Right renal pelvis (tissue), 4 donors: ENCODE measurements at regions not wholly inside any gene's neighbourhood (a gene's known extent, or its start where the extent isn't known, plus 50 kb on each side); places are given as distances from the start of the nearest gene placed in this dataset.

Experiments
- DNase-seq, 4 donors: peaks; one replicate each; pipeline ENCODE4 v3.0.0-alpha.2; 2013; ENCODE audit warnings: low read depth in 4 of 4, low spot score in 3 of 4, missing footprints in 1 of 4

DNA sequence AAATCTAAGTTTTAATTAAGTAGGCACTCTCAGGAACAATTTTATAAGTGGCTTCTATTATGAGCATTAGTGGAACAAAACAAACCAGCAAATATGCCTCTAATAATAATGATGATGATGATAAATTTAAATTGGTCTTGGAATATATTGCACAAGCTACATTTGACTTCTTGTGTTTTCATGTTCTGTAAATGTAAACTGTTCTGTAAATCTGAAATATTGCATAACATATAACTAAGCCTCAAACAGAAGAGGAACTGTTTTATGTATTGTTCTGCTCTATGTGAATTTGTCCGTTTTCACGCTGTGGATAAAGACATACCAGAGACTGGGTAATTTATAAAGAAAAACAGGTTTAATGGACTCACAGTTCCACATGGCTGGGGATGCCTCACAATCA lies 625.2 kb upstream of the CELF2 start:
- DNase-seq = no peak

DNA sequence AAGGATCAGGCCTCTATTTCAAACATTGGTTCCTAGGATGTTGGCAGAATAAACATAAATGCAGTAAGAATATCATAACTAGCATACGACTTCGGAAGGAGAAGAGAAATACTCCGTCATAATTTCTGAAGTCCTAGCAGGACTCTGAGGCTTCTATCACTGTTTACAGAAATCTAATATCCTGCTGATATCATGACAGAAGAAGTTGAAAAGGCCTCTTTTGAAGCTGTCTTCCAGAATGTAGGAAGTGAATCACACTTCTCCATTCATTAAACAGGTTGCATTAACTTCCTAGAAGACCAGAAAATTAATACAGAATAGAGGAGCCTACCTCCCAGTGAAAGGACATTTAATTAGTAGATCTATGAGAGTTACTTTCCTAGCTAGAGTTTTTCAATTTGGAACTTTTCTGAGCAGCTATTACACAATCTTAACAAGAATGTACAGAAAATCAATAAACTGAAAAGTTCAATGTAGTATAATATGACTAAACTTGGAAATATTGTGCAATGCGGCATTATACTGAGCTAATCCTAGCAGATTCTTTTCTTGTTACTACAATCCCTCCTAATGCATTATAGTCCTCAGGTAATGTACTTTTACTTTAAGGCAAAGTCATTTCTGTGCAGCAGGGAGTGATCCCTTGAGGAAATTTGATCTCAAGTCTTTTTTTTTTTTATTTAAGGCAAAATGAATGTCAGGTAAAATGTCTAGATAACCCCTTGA lies 622.6 kb upstream of the CELF2 start:
- DNase-seq = no peak

DNA sequence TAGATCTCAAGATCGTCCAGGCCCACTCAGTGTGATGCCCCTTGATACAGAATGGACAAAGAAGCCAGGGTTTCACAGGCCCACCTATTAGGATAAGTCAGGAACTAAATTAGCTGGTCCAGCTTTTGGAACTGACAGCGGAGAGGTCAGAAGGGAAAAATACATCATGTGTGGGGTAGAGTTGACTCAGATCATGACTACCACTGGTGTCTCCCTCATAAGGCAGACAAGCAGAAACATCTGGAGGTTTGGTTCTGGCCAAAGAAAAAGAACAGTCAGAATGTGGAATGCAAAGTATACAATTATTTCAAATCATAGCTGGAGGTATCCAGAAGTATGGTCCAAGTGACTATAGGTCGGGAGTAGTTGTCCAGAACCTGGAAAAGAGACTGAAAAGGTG lies 621.1 kb upstream of the CELF2 start:
- DNase-seq = no peak

DNA sequence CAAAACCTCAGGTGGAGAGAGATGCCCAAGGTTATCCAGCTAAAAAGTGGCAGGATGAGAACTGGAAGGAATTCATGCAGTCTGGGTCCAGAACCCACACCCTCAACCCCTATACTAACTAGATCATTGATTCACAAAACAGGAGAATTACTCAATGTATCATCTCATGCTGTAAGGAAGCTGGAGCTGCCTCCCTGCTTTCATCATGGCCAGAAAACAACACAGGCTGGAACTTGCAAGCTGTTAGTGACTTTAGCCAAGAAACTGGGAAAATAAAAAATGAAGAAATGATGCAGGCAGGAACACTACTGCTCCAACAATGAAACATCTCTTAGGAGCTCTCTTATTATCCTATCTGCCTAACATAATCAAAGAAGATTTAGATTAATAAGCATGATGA lies 619.8 kb upstream of the CELF2 start:
- no peak for DNase-seq

DNA sequence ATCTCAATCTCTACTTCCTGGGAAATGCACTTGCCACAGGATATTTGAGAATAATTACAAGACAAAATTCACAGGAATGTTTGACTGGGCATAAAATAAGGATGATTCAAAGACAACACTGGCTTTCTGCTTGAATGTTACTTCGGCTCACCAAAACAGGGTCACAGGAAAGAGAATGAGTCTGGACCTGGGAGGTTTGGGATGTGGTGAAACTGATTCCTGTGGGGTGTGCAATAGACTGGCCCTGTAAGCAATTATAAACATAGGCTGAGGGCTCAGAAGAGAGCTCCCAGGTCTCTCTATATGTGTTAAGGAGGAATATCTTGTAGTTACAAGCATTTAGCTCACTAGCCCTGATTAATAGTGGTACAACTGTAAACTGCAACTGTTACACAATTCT lies 613.9 kb upstream of the CELF2 start:
- DNase-seq = no peak

DNA sequence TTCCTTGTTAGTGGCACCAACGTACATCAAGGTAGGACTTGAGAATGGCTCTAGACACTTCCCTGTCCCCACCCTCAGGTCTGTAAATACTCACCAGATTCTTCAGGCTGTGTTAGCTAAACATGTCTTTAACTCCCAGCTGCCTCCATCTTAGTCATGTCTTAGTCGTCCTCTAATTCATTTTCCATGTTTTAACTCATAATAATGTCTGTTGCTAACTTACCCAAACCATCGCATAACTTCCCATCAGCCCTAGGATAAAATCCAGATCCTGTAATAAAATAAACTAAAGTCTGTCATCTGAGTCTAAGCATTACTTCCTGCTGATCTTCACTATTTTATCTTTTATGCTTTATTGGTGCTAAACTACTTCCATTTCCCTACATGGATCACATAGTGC lies 600.0 kb upstream of the CELF2 start:
- DNase-seq = no peak

DNA sequence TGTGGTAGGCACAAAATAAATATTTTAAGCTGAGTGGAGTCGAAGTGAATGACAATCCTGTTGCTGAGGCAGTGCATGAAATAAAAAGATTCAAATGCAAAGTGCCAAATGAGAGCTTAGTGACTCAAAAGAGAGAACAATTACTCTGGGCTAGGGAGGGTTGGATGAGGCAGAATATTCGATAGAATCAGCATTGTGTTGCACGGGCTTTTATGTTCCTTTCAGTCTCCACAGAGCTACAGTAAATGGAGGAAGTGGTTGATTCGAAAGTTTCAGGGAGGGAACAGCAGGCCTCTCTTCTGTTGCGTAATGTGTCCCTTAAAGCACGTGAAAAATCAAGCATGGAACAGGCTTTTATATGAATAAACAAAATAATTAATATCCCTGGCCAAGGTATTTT lies 599.3 kb upstream of the CELF2 start:
- no peak for DNase-seq

DNA sequence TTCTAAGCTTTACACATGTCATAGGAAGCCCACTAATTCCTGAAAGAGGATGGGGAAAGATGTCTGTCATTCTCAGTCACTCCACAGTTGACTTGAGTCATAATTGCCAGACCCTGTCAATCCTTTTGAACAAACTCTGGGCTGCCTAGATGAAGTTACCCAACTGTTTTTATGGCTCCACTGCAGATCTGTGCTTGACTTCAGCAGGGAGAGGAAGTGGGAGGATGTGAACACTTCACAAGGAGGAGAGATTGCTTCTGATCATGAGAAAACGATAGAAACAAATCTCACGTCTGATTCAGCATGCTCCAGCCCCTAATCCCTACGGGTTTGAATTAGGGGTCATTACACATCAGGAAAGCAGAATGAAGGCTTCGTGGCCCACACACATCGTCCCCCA lies 596.6 kb upstream of the CELF2 start:
- no peak for DNase-seq

DNA sequence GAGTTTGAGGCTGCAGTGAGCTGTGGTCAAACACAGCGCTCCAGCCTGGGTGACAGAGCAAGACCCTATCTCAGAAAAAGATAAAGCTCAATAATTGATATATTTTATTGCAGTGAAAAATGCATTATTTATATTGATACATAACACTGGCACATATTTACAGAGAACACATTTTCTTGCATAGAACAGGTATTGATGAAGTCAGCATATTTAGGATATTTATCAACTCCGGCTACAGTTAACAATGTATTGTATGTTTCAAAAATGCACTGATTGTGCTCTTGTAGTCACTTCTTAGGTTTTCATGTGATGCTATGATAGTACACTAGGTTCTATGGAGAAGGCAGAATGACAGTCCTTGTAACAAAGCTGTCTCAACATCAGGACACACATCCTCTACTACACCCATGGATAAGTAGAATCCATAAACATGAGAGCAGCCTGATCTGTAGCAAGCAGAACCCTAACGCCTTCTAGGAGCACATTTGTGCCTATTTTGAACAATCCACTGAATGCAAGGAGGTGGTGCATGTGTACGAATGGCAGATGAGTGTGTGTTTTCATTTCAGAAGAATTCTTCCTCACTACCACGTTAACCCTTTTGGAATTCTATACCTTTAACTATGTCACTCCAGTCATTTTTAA lies 586.1 kb upstream of the CELF2 start:
- no peak for DNase-seq

DNA sequence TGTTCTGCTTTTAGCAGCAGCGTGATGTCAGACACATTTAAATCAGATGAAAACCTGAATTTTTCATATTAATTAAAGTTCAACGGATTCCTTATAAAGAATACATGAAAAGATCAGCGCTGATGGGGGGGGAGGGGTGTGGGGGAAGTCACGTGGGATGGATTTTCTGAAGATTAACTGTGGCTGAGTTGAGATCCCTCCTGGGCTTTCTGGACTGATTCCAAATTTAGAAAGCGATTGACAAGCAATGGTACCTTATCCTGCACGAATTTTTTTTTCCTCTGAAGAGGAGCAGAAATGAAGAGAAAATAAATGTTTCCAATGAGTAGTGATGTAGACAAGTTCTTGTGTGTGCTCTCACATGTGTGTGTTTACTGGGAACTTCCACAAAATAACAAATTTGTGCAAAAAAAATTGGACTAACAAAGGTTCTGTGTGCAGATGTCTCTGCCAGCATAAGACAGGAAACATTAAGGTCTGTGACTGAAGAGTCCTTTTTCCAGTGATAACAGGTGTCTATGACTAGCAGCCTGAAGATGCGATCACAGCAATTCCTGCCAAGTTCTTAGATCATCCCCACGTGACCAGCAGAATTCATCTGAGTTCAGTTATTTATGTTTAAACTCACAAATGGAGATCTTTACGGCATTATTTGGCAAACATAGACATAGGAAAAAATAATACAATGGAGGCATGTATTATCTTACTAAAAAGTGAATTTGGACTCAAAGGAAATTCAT lies 585.2 kb upstream of the CELF2 start:
- DNase-seq = no peak

DNA sequence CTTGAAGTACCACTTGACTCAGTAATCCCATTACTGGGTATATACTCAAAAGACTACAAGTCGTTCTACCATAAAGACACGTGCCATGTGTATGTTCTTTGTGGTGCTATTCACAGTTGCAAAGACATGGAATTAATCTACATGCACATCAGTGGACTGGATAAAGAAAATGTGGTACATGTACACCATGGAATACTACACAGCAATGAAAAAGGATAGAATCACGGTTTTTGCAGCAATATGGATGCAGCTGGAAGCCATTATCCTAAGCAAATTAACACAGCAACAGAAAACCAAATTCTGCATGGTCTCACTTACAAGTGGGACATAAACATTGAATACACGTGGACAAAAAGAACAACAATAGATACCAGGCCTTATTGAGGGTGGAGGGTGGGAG lies 583.4 kb upstream of the CELF2 start:
- no peak for DNase-seq

DNA sequence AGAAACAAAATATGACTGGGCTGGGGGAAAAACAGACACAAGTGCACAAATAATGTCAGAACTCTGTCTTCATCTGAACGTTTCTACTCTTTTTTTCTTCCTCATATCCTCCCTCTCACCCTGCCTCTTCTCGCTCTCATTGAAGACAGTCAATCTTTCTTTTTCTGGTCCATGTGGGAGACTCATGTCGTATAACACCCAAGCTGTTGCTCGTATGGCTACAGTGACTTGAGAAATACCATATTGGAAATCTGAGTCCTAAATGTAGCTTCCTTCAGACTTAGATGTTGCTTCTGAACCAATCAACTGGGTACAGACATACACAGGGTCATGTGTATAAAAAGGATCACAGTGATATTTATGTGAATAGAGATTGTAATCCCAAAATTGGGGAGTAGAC lies 579.8 kb upstream of the CELF2 start:
- no peak for DNase-seq

DNA sequence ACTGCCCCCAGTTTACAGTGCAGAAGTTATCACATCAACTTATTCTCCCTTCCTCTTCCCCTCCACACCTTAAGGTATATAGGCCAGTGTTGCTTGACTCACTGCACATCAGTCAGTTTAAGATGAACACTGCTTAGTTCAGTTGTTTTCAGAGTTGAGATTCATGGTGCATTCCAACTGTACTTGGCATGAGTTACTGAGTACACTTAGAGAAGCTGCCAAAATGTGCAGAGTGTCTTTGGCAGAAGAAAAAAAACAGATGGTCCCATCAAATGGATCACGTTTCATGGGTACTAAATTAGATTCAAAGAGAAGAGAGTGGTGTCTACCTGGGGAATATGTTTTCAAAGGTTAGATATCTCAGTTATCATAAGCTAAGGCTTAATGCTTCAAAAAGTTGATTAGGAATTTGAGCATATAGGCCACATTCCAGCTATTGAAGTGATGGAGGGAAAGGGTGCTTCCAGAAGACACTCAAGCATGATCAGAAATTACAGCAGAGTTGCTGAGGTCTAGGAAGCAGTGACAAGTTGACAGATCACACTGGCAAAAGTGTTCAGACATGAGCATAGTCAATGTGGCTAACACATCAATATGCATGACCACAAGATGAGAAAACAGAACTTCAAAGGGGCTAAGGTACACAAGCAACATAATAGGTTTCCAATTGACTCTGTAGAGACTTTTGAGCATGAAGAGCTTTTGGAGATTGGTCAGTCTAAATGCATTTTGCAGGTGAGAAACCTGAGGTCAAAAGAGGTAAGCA lies 579.2 kb upstream of the CELF2 start:
- no peak for DNase-seq

DNA sequence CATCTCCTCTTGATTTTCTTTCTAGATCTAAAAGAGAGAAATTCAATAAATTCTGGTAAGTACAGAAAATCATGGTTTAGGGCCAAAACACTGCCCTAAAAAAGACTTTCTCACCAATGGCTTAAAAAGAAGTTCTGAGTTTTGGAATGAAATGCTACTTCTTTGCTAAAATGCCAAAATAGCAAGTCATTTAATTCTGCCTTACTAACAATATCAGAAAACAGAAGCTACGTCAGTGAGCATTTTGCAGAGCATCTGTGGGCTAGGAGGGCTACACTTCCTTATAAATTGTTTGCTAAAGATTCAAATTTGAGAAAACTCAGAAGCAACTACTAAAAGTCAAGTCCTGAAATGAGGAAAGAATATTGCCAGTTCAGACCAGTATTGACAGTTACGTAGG lies 560.8 kb upstream of the CELF2 start:
- DNase-seq = no peak

DNA sequence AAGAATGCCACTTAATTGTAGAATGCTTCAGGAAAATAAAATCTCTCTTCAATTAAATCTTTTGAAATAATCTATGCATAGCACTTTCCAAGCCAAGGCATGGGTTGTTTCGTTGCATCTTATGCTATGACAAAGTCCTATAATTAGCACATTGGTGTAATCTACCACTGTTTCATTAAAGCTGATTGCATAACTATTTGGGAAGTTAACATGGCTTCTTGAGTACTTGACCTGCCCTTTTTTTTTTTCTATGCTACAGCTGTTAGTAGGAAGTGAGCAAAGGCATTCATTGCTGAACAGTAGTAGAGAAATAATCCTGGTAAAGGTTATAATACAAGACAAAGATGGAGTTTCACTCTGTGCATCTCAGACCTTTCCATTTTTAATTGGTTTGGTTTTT lies 557.2 kb upstream of the CELF2 start:
- no peak for DNase-seq

DNA sequence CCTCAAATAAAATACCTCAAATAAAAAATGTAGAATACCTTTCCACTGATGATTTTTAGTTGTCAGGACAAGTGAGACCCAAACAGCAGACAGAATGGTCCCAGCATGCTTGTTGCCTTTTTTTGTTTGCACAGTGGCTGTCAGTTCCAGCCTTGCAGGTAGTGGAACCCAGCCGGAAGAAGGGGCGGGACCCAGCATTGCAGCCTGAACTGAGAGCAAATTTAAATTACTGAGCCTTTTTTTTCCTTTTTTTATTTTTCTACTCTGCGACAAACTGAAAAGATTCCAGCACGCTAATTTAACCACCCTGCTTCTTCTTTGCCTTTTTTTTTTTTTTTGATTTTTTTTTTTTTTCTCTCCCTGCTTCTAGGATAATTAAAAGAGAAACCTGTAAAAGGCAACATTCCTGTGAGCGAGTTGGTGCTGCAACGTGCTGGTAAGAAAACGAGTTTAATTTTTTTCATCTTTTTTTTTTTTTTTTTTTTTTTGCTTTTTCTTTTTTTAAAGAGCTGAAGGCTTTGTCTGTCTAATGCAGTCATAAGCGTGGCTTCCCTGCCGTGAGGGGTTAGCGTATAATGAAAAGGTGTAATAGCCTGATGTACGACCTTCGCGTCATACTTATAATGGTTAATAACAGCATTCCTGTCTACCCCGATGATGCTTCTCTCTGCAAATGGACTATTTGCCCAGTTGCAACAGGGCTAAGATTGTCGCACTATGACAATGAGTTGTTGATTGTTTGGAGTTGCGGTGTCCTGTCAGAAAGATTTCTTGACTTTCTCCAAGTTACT lies 555.3 kb upstream of the CELF2 start:
- DNase-seq = no peak

DNA sequence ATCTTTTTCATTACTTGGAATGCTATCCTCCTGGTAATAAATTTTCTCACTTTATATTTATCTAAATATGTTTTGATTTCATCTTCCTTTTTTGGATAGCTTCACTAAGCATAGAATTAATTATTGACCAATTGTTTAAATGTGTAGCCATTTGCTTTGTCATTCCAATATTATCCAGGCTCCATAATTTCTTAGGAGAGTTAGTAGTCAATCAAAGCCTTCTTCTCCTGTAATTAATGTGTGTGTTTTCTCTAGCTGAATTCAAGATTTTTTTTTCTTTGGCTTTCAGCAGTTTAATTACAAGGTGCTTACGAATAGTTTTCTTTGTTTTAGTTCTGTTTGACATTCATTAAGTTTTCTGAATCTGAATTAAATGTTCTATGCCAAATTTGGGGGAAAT lies 545.9 kb upstream of the CELF2 start:
- no peak for DNase-seq

DNA sequence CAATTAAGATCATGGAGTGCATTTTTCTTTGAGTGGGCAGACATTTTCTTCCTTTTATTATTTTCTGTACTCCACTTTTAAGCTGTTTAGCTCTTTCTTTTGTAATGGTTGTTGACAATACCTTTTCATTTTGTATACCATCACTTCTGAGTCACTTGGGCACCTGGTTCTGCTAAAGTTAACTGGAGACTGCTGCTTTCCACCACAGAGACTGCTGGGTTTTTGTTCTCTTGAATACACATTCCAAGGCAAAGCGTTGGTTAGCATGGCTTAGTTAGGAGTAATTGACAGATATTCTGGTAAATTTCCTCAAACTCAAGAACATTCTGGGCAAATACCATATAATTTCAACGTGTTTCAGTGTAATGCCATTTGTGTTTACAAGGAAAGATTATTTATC lies 541.9 kb upstream of the CELF2 start:
- DNase-seq = no peak

DNA sequence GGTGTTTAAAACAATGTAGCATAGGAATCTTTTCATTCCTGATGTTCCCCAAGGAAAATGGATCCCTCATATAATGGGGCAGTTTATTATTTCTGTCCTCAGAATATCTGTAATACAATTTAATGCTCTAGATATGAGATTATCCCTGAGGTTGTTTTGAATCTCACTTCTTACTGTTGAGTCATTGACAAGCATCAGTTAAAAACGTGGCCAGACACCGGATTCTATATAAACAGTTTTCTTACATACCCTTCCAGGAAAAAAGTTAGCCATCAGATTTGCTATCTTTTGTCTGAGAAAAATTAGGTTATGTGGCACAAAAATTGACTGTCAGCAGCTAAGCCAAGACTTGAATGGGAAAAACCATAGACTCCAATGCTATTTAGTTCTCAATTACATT lies 539.8 kb upstream of the CELF2 start:
- DNase-seq = no peak

DNA sequence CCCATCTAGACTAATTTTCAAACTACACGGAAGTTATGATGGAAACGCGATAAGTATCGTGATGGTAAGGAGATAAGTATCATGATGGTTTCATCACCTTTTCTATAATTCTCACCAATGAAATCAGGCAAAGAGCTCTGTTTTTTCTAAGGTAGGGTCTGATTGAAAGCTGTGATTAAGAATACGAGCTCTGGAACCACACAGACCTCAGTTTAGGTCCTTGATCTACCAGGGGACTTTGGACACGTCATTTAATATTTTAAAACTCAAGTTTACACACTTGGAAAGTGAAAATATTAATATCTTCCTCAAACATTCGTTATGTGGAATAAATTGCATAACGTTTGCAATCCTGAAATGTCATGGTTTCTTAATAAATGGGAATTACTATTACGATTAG lies 538.2 kb upstream of the CELF2 start:
- no peak for DNase-seq

DNA sequence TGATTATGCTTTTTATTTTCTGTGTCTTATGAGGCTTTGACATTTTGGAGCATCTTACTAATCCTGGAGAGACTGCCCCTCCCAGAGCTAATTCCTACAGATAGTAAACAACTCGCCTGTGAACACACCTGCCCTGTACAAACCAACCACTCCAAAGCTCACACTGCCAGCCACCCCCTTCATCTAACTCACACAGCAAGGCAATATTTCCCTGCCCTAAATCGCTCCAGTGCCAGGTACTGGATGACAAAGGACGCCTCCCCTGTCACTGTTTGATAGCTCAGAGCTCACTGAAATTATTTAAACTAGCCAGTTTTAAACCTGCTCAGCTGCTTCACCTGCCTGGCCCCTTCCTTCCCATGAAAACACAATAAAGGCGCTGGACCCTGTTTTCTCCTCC lies 535.1 kb upstream of the CELF2 start:
- no peak for DNase-seq
